Adrenal gland (tissue), 5 donors: ENCODE measurements at regions not wholly inside any gene's neighbourhood (a gene's known extent, or its start where the extent isn't known, plus 50 kb on each side); places are given as distances from the start of the nearest gene placed in this dataset.

Source experiments
- CTCF ChIP-seq, 6 experiments: fragments of 450-650 bp in 4 of 6; fragments of 200-600 bp in 2 of 6; sonication (generic) in 1 of 6; IDR thresholded peaks; 1 replicate in 5 of 6; 2 replicates in 1 of 6; pipeline versions ENCODE4 v1.5.1 to v1.8.0; 2016 to 2021; ENCODE audit warnings: antibody characterized with exemption in 6 of 6, mild to moderate bottlenecking in 2 of 6, moderate library complexity in 1 of 6
- POLR2A ChIP-seq, 2 donors: fragments of 450-650 bp; IDR thresholded peaks; one replicate each; pipeline ENCODE4 v1.6.1; 2017; ENCODE audit warnings: antibody characterized with exemption in 2 of 2, mild to moderate bottlenecking in 2 of 2, moderate library complexity in 1 of 2
- donor health status: DM: no; HTN: no; CAD: no.

- no peak for TF ChIP-seq CTCF (IDR thresholded peaks at IDR 0.05)
- TF ChIP-seq POLR2A (IDR thresholded peaks at IDR 0.05), result no peak
These were observed 665.3 kb downstream of the STK39 start for GRCh38 chr2:167581961-167582574.
